ENCODE measurements at regions not wholly inside any gene's neighbourhood (a gene's known extent, or its start where the extent isn't known, plus 50 kb on each side); places are given as distances from the start of the nearest gene placed in this dataset.

DNA sequence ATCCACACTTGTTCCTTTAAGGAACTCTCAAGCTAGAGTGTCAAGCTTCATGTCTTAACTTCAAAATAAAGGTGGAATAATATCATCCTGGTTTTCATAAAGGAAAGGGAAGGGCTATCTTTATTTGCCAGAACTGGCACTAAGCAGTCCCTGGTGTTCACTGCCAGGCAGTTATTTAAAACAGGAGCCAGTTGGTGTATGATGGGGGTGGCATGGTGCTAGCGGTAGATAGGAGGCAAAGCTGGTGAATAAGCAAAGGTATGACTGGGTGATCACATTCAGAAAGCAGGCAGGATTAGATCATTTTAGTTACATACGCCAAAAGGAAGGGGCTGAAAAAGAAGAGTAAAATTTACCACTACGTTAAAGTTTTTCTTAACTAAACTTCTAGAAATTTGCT lies 776.3 kb downstream of the BCL11A start:
- Histone ChIP-seq H3K4me1 (peaks cover 6% of the 10 kb centered on the region), H3K4me3 (no peak overlapping the region), H3K36me3 (replicated peaks in 1 of 2; ENCODE audit: insufficient read depth in 1 of 2, low read depth in 2 of 2) (no peaks in the 10 kb centered on the region), H3K27me3 (no peaks in the 10 kb centered on the region), H3K9me3 (no peaks in the 10 kb centered on the region), H3K27ac (no peak overlapping the region)
- intact Hi-C loops (cut with DNase I) = no loop called here
- TF ChIP-seq, protein P1, sequence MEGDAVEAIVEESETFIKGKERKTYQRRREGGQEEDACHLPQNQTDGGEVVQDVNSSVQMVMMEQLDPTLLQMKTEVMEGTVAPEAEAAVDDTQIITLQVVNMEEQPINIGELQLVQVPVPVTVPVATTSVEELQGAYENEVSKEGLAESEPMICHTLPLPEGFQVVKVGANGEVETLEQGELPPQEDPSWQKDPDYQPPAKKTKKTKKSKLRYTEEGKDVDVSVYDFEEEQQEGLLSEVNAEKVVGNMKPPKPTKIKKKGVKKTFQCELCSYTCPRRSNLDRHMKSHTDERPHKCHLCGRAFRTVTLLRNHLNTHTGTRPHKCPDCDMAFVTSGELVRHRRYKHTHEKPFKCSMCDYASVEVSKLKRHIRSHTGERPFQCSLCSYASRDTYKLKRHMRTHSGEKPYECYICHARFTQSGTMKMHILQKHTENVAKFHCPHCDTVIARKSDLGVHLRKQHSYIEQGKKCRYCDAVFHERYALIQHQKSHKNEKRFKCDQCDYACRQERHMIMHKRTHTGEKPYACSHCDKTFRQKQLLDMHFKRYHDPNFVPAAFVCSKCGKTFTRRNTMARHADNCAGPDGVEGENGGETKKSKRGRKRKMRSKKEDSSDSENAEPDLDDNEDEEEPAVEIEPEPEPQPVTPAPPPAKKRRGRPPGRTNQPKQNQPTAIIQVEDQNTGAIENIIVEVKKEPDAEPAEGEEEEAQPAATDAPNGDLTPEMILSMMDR (IDR thresholded peaks at IDR 0.05) = no peak
- TF ChIP-seq POLR2A (IDR thresholded peaks at IDR 0.05) = no peak
- ATAC-seq (no peak), DNase-seq (no peak)
- WGBS, 2 donors = 95 to 96% methylated on average over 3 of the region's 3 CpGs

DNA sequence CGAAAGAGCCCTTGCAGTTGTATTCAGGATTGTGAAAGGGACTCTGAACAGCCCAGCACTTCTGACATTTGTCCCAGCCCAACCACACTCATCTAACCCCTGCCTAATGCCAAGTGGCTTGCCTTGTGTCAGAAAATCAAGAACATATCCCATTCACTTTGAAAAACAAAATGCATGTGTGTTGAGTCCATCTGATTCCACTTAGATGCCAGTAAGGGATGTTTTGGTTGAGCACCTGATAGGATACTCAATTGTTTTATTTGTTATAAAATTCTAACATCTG lies 776.8 kb downstream of the BCL11A start:
- H3K27me3 ChIP-seq = no peaks in the 10 kb centered on the region
- intact Hi-C loops (cut with DNase I) = no loop called here
- TF ChIP-seq, protein P1 (IDR thresholded peaks at IDR 0.05) = no peak
- no peak for TF ChIP-seq POLR2A (IDR thresholded peaks at IDR 0.05)
- H3K9me3 ChIP-seq = no peaks in the 10 kb centered on the region
- no peak overlapping the region for H3K27ac ChIP-seq
- ATAC-seq (no peak), DNase-seq (no peak)
- peaks cover 6% of the 10 kb centered on the region for H3K4me1 ChIP-seq
- no peak overlapping the region for H3K4me3 ChIP-seq
- WGBS, 2 donors = 91 to 100% methylated on average over 1 of the region's 1 CpG
- no peaks in the 10 kb centered on the region for H3K36me3 ChIP-seq (replicated peaks in 1 of 2; ENCODE audit: insufficient read depth in 1 of 2, low read depth in 2 of 2)

DNA sequence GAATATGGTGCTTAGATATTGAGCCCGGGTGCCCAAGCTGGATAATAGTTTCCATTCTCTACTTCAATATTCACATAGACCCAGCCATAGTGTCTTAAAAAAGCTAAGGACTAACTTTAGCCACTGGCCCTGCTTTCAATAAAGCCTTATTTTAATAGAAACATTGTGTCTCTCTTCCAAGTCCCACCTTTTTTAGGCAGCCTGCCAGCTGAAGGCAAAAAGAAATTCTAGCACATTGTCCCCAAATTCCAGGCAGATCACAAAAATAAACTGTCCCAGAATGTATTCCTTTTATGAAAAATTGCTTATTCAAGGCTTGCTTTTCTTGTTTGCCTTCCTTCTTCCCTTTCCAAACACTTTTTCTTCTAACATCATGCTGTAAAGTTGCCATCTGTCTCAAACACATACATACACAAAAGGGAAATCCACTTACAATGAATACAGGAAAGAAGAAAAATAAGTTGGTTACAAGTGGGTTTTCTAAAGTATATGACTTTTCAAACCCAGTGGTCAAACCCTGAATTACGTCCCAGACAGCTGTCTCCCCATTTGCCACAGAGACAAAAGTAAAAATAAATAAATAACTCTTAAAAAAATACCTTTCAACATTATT lies 778.5 kb downstream of the BCL11A start:
- Histone ChIP-seq H3K27me3 (no peaks in the 10 kb centered on the region), H3K4me1 (peaks cover 6% of the 10 kb centered on the region), H3K27ac (no peak overlapping the region), H3K36me3 (replicated peaks in 1 of 2; ENCODE audit: insufficient read depth in 1 of 2, low read depth in 2 of 2) (no peaks in the 10 kb centered on the region), H3K4me3 (no peak overlapping the region), H3K9me3 (no peaks in the 10 kb centered on the region)
- WGBS, 2 donors = 78 to 85% methylated on average over 2 of the region's 2 CpGs
- intact Hi-C loops (cut with DNase I) = no loop called here
- DNase-seq (no peak), ATAC-seq (no peak)
- no peak for TF ChIP-seq POLR2A (IDR thresholded peaks at IDR 0.05)
- TF ChIP-seq, protein P1 (IDR thresholded peaks at IDR 0.05) = peak in 1 of 7 experiments; percentile 14

DNA sequence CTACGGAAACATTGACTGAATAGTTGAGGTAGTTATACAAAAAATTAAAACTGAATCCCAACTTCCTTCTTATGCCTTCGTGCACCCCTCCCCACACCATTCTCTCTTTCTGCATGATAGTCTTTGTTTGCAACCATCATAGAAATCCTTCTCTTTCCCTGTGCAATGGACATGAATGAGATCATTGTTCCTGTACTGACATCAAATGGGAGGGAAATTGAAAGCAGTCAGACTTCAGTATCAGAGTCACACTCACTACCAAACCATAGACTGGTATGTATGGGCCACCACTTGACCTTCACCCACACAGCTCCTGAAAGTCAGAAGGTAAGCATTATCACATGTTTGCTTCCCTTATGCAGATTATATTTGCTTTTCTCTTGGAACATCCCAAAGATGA lies 782.8 kb downstream of the BCL11A start:
- no peaks in the 10 kb centered on the region for H3K4me1 ChIP-seq
- TF ChIP-seq, protein P1 (IDR thresholded peaks at IDR 0.05) = no peak
- TF ChIP-seq POLR2A (IDR thresholded peaks at IDR 0.05) = no peak
- no peaks in the 10 kb centered on the region for H3K27me3 ChIP-seq
- no peak overlapping the region for H3K27ac ChIP-seq
- no peak overlapping the region for H3K4me3 ChIP-seq
- ATAC-seq (no peak), DNase-seq (no peak)
- intact Hi-C loops (cut with DNase I) = no loop called here
- no peaks in the 10 kb centered on the region for H3K9me3 ChIP-seq
- WGBS, 2 donors = 80 to 87% methylated on average over 2 of the region's 2 CpGs
- H3K36me3 ChIP-seq (replicated peaks in 1 of 2; ENCODE audit: insufficient read depth in 1 of 2, low read depth in 2 of 2) = no peaks in the 10 kb centered on the region

DNA sequence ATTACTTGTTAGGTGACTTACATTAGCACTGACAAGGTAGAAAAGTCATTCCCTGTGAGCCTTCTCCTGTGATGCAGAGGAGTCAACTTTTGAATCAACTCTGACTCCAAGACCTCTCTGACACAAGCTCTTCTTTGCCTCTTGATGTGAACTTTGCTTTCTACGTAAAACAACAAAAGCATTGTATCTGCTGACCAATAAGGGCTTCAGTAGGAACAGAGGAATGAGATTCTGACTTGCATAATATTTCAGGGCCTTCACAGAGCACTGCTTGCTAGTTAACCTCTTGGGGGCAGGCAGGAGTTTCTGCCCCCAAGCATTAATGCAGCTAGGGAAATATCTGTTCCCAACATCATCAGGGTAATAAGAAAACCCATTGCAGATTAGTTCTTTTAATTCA lies 791.5 kb downstream of the BCL11A start:
- no peaks in the 10 kb centered on the region for H3K9me3 ChIP-seq
- H3K4me3 ChIP-seq = no peak overlapping the region
- no peaks in the 10 kb centered on the region for H3K27me3 ChIP-seq
- H3K4me1 ChIP-seq = no peaks in the 10 kb centered on the region
- WGBS, 2 donors = 72 to 76% methylated on average over 1 of the region's 1 CpG
- ATAC-seq (no peak), DNase-seq (no peak)
- TF ChIP-seq, protein P1 (IDR thresholded peaks at IDR 0.05) = no peak
- no peak for TF ChIP-seq POLR2A (IDR thresholded peaks at IDR 0.05)
- H3K27ac ChIP-seq = no peak overlapping the region
- intact Hi-C loops (cut with DNase I) = no loop called here
- no peaks in the 10 kb centered on the region for H3K36me3 ChIP-seq (replicated peaks in 1 of 2; ENCODE audit: insufficient read depth in 1 of 2, low read depth in 2 of 2)
